Adrenal gland (tissue), 5 donors: ENCODE measurements at regions not wholly inside any gene's neighbourhood (a gene's known extent, or its start where the extent isn't known, plus 50 kb on each side); places are given as distances from the start of the nearest gene placed in this dataset.

Experiments
- POLR2A ChIP-seq, 2 donors: fragments of 450-650 bp; IDR thresholded peaks; one replicate each; pipeline ENCODE4 v1.6.1; 2017; ENCODE audit warnings: antibody characterized with exemption in 2 of 2, mild to moderate bottlenecking in 2 of 2, moderate library complexity in 1 of 2
- TF ChIP-seq, protein P1 (sequence below), 6 experiments: fragments of 450-650 bp in 4 of 6; fragments of 200-600 bp in 2 of 6; sonication (generic) in 1 of 6; IDR thresholded peaks; 1 replicate in 5 of 6; 2 replicates in 1 of 6; pipeline versions ENCODE4 v1.5.1 to v1.8.0; 2016 to 2021; ENCODE audit warnings: antibody characterized with exemption in 6 of 6, mild to moderate bottlenecking in 2 of 6, moderate library complexity in 1 of 6
- donor health status: DM: no; HTN: no; CAD: no.

DNA sequence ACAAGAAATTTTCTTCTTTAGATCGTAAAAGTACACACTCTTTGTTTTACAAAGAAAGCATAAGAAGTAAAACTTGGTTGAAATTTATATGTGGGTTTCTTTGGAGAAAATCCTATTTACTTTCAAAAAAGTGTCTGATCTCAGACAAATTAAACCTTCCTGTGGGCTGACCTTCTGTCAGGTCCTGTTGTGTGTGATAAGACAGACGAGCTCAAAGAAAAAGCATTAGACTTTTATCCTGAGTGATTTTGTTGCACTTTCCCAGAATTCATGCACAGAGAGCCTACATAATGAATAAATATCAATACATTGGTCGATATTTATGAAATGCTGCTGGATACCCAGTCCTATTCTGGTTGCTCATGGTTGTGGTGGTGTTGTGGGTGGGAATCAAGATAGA, 302.1 kb upstream of the SYNCRIP start:
- TF ChIP-seq, protein P1, sequence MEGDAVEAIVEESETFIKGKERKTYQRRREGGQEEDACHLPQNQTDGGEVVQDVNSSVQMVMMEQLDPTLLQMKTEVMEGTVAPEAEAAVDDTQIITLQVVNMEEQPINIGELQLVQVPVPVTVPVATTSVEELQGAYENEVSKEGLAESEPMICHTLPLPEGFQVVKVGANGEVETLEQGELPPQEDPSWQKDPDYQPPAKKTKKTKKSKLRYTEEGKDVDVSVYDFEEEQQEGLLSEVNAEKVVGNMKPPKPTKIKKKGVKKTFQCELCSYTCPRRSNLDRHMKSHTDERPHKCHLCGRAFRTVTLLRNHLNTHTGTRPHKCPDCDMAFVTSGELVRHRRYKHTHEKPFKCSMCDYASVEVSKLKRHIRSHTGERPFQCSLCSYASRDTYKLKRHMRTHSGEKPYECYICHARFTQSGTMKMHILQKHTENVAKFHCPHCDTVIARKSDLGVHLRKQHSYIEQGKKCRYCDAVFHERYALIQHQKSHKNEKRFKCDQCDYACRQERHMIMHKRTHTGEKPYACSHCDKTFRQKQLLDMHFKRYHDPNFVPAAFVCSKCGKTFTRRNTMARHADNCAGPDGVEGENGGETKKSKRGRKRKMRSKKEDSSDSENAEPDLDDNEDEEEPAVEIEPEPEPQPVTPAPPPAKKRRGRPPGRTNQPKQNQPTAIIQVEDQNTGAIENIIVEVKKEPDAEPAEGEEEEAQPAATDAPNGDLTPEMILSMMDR (IDR thresholded peaks at IDR 0.05), result no peak
- no peak for TF ChIP-seq POLR2A (IDR thresholded peaks at IDR 0.05)
